NCI-H748 (cell line): ENCODE measurements at regions not wholly inside any gene's neighbourhood (a gene's known extent, or its start where the extent isn't known, plus 50 kb on each side); places are given as distances from the start of the nearest gene placed in this dataset.
"Not testable (repeated sequence)": the region's sequence is repeated elsewhere in the genome, so short reads cannot be mapped to it uniquely, and the experiment has no call there.

Experiments used
- DNase-seq: peaks from one replicate; lab custom pipeline; 2025; ENCODE audit not compliant: unreplicated experiment; lab: John Stamatoyannopoulos, UW

DNA sequence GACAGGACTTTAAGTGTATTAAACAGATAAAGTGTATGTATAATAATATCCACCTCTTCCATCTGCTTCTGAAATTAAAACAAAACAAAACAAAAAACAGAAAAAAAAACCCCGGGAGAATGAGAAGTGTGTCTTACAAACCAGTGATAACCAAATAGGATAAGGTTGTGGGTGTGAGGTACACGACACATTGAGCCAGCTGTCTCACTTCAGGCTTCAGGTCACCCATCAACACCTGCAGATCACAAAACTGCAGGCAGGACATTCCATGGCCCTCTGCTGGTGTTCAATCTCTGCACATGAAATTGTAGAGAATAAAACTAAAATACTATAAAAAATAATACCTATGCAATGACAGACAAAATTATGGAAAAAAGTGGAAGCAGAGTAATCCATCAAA, 339.9 kb downstream of the SFMBT2 start:
- DNase-seq: no peak

DNA sequence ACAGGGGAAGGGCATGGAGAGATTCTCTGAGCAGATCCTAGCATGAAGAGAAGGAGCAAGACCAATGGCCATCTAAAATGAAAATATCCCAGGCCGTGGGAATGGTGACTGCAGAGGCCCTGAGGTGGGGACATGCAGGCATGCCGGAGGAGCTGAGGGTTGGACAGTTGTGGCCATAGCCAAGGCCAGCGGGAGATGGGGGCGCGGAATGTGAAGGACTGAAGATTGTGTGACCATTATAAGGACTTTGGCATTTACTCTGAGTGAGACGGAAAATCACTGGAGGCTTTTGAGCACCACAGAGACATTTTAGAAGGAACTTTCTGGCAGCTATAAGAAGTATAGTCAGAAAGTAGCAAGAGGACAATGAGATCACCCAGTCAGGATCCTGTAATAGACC, 341.1 kb downstream of the SFMBT2 start:
- no peak for DNase-seq

DNA sequence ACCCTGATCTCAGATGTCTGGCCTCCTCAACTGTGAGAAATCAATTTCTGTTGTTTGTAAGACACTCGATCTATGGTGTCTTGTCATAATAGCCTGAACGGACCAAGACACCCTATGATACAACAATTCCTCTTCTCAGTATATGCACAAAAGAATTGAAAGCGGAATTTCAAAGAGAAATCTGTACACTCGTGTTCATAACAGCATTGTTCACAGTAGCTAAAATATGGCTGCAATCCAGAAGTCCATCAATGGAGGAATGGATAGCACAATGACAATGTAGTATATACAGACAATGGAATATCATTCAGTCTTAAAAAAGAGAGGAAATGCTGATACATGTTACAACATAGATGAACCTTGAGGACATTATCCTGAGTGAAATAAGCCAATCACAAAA, 354.6 kb downstream of the SFMBT2 start:
- DNase-seq: no peak

DNA sequence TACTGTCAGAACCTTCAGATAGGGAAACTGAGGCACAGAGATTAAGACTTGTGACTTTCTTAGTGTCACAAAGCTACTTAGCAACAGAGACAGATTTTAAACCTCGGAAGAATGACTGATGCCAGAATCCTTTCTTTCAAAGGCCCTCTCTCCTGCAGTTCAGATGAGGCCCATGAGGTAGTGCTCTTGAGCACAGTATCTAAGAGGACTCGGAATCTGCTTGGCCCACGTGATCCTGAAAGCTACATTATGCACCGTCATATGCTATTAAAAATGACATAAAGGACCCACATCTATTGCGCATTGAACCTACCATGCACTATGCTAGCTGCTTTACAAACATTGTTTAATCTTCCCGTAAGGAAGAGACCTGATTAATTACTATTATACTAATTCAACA, 355.9 kb downstream of the SFMBT2 start:
- DNase-seq: no peak

DNA sequence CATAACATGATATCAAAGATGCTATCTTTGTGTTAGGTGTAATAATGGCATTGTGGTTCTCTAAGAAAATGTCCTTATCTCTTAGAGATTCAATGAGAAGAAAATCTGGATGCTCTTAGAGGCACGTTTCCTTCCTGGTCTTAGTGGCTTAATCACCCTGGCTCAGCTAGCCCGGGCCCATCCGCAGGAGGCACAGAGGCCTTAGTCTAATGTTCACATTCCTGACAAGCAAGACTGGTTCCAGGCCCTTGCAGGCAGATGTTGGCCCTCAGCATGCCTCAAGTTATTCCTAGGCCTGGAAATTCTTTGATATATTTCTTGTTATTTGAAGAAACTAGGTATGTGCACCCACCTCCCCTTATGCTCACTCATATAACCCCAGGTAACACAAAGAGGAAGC, 357.6 kb downstream of the SFMBT2 start:
- DNase-seq: no peak

DNA sequence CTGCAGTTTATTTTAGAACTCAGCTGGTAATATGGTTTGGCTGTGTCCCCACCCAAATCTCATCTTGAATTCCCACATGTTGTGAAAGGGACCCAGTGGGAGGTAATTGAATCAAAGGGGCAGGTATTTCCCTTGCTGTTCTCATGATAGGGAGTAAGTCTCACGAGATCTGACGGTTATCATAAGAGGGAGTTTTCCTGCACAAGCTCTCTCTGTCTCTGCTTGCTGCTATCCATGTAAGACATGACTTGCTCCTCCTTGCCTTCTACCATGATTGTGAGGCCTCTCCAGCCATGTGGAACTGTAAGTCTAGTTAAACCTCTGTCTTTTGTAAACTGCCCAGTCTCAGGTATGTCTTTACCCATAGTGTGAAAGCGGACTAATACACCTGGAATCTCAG, 360.8 kb downstream of the SFMBT2 start:
- not testable (repeated sequence) for DNase-seq

DNA sequence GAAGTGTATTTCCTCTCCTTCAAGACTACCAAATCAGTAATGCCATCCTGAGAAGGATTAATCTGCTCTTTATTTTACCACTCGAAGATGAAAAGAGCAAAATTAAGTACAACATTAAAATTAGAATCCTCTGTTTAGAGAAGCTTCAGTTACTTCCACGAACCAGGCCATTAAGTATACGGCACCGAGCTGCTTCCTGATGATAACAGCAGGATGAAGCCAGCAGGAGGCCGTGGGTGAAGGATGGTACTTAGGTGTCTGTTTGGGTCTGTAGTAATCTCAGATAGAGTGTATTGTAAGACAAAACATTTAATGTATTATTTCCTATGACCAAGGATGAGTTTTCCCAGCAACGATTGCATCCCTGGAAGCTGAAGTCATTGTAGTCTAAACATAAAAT, 362.8 kb downstream of the SFMBT2 start:
- DNase-seq: no peak

DNA sequence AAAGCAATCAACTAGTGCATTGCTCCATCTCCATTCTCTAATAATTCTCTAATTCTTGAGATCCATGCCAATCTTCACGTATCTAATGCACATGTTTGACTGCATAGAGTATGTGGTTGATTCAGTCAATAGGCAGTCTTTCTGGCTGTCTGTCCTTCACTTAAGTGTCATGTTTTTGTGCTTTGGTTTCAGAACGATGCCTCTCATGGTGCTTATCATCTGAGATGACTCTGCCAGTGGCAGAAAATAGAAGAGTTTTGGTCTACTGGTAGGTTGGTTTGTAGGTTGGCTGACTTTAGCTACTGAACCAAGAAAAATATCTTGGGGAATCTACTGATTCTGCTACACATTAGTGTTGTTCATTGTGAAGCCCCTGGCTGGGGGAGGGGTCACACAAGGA, 364.2 kb downstream of the SFMBT2 start:
- no peak for DNase-seq

DNA sequence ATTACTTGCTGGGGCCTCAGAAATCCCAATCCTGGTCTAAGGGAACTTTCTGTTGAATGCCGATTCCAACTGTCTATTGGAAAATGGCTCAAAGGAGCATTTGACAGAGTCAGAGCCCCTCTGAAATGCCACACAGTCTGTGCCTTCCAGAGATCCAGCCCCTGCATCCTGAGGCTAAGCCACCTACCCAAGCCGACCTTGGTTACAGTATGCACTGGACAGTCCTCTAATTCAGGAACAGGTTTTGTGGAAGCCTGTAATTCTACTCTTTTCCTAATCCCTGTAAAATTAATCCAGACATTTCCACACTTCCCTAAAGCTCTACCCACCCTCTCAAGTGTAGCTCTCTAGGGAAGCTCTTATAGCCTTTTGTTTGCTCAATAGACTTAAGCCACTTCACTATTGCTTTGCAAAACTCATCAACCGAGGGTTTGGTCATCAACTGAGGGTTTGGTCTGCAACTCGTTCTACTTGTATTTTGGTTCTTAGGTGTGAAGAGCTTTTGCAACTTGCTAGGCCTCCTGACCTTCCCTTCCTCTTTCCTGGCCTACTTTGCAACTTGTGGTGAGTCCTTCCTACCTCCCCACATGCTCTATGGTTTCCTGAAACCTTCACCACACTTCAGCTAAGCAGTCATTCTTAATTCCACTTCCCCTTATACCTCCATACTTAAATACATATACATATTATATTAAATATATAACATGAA, 364.8 kb downstream of the SFMBT2 start:
- no peak for DNase-seq

DNA sequence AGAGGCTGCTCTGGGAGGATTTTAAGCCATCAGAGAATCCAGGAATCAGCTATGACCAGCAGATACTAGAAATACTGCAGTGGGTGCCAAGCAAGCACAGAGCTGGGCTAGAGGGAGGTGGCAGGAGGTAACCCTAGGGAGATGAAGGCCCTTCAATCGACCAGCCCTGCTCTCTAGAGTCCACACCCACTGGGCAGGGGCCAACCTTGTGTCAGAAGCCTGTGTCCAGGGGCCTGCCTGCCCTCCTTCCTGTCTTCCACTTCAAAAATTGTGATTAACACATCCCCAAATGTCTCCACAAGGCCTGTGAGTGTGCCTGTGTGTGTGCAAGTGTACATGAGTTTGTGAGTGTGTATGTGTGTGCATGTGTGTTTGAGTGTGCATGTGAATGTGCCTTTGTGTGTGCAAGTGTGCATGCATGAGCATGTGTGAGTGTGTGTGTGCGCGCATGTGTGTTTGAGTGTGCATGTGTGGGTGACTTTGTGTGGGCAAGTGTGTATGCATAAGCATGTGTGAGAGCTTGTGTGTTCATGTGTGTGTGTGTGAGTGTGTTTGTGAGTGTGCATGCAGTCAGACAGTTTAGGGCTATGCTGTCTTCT, 367.7 kb downstream of the SFMBT2 start:
- DNase-seq: no peak

DNA sequence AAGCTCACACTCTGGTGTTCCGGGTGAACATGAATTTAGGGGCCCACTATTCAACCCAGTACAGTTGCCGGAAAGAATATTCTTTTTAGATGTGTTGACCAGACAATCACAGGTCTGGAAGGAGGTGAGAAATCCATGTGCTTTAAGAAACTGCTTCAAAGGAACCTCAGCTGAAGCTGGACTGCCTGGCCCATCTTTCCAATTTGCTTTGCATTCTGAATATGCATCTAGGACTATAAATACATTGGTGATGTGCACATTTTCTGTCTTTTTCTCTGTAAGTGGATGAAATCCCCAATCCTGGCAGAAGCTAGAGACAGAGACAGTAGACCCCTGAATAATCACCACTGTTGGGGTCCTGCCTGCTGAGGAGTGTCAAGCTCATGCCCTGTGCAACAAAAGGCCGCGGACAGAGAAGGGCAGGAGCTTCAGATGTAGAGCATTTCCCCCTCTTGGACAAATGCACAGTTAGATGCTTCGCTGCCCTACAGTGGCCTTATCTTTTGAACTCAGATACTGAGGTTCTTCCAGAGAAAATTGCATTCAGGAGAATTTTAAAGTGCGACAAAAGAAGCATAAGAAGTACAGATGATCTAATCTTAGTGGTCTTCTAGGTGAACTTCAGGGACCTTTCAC, 368.3 kb downstream of the SFMBT2 start:
- no peak for DNase-seq

DNA sequence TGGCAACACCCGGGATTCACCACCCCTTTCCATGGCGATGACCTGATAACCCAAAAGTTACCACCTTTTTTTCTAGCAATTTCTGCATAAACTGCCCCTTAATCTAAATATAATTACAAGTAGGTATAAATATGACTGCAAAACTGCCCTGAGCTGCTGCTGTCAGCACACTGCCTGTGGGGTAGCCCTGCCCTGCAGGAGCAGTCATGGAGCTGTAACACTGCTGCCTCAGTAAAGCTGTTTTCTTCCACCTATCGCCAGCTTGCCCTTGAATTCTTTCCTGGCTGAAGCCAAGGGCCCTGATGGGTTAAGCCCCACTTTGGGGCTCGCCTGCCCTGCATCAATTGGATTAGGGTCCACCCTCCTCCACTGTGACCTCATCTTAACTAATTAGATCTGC, 368.8 kb downstream of the SFMBT2 start:
- no peak for DNase-seq

DNA sequence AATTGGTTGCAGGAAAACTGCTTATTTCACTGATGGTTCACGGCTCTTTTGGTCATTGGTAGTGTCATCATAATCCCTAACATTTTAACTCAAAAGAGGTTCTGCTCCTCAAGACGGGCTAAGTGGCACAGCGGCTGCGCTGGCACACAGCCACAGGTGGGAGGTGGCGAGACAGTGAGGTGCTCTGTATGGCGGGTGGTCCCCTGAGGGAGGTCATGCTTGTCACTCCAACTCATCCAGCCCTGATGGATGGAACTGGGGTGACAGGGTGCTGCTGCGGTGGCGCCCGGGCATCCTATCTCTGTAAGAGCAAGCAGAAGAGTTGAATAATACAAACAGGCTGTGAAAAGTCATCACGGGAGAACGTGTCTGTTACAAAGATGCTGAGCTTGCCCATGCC, 370.2 kb downstream of the SFMBT2 start:
- no peak for DNase-seq

DNA sequence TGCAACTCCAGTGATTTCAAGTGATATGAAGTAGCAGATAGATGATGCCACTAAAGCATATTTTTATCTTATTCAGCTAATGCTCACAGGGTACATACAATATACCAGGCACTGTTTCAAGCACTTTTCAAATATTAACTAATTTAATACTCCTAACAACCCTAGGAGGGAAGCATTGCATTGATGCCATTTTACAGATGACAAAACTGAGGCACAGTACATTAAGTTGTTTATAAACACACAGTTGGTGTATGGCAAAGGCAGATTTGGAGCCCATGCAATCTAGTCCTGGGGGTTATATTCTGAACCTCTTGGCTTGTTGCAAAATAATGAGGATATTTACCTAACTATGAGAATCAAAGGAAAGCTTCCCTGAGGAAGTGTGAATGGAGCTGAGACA, 371.0 kb downstream of the SFMBT2 start:
- no peak for DNase-seq

DNA sequence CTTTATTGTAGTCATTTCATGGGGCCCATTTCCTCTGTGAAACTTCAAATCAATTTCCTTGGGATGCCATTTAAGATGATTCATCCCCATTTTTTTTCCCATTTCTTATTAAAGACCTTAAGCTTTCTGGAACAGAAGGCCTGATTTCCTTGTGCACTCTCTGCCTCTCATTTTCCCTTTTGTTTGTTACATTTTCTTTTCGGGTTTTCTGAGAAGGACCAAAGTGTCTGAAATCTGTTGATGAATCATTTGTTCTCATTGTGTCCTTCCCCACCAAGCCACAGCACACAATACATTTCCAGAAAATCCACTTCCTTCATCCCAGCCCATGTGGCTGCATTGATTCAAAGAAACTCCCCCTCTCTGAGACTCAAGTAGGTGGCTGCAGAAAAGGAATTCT, 372.4 kb downstream of the SFMBT2 start:
- no peak for DNase-seq

DNA sequence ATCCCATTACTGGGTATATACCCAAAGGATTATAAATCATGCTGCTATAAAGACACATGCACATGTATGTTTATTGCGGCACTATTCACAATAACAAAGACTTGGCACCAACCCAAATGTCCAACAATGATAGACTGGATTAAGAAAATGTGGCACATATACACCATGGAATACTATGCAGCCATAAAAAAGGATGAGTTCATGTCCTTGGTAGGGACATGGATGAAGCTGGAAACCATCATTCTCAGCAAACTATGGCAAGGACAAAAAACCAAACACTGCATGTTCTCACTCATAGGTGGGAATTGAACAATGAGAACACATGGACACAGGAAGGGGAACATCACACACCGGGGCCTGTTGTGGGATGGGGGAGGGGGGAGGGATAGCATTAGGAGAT, 373.4 kb downstream of the SFMBT2 start:
- not testable (repeated sequence) for DNase-seq

DNA sequence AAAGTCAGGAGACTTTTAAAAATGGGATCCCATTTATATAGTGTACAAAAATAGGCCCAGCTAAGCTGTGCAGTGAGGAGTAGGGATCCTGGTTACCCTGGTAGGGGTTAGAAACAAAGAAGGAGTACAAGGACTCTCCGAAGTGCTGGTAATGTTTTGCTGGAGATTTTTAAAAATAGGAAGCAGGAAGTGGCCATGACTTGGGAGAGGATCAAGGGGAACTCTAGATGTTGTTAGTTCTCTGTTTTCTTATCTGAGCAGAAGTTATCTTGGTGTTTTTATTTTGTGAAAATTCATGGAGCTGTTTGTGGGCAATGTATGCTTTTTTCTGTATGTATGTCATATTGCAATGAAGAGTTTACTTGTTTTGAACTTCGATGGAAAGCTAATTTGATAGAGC, 373.9 kb downstream of the SFMBT2 start:
- no peak for DNase-seq

DNA sequence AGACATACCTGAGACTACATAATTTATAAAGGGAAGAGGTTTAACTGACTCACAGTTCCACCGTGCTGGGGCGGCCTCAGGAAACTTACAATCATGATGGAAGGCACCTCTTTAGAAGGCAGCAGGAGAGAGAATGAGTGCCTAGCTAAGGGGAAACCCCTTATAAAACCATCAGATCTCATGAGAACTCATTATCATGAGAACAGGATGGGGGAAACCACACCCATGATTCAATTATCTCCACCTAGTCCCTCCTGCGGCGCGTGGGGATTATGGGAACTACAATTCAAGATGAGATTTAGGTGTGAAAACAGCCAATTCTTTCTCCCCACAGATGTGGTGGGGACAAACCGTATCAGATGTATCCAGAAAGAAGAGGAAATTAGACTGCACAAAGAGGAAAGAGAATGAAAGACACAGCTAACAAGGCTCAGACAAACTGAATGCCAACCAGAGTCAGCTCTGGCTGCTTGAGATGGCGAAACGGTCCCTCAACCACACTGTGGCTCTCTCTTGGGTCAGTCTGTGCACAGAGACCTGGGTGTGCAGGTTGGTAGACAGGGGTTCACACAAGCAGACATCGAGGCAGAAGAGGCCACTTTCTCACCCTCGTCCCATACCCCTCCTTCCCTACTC, 375.6 kb downstream of the SFMBT2 start:
- peak; percentile 1 for DNase-seq

DNA sequence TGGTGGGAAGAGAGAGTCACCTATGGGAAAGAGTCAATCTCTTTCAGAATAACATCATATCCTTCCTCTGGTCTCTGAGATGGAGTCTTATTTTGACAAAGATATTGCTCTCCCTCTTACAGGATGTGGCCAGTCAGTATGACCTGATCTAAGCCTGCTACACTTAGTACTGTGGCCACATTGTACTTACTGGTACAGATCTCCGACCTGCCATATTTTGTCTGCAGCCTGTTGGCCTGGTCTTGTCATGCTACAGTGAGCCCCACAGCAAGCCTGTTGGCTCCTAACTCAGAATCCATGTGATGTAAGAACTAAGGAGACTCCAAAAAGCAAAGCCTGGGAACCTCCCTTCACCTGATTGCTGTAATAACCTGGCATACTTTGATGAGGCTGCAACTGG, 377.8 kb downstream of the SFMBT2 start:
- DNase-seq: no peak

DNA sequence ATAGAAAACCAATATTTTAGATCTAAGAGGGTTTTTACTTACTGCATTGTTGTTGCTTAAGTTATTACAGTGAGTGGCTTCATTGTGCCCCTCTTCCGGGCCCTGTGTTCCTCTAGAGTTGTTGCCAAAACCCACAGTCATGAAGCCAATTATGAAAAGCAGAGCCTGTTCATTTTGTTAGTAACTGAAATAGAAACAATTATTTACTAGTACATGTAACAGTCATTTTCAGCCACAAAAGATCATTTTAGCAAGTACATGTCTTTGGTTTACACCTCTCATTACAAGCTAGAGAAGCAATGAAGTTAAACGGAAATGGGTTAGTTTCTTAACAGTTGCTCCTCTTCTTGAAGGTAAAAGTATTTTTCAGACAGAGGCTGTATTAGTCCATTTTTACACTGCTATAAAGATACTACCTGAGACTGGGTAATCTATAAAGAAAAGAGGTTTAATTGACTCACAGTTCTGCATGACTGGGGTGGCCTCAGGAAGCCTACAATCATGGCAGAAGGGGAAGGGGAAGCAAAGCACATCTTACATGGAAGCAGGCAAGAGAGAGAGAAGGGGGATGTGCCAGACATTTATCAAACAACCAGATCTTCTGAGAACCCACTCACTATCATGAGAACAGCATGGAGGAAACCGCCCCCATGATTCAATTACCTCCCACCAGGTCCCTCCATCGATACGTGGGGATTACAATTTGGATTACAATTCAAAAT, 380.5 kb downstream of the SFMBT2 start:
- DNase-seq: no peak

DNA sequence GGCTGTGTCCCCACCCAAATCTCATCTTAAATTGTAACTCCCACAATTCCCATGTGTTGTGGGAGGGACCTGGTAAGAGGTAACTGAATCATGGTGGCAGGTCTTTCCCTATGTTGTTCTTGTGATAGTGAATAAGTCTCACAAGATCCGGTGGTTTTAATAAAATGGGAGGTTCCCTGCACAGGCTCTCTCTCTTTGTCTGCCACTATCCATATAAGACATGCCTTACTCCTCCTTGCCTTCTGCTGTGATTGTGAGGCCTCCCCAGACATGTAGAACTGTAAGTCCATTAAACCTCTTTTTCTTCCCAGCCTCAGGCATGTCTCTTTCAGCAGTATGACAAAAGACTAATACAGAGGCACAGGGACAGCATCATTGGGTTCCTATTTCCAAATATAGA, 381.2 kb downstream of the SFMBT2 start:
- DNase-seq: no peak

DNA sequence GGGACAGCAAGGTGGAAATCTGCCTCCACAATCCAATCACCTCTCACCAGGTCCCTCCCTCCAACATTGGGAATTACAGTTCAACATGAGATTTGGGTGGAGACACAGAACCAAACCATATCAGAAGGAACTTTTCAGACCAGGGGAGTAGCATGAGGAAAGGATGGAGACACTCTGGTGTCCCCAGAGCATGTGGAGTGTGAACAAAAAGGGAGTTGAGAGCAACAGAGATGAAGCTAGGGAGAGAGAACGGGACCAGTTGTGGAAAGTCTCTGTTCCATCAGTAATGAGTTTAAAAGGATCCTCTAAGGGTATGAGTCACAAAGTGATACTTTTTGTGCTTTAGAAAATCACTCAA, 382.0 kb downstream of the SFMBT2 start:
- DNase-seq: no peak
